HCT116 (cell line): ENCODE measurements at regions not wholly inside any gene's neighbourhood (a gene's known extent, or its start where the extent isn't known, plus 50 kb on each side); places are given as distances from the start of the nearest gene placed in this dataset.
A peak's percentile ranks its signal among the peaks of the same experiment; 100 is the strongest.

ENCODE experiments used
- ATAC-seq: fragments of 200-7000 bp; cut with Tn5 transposase; 2 replicates; pipeline ENCODE4 v1.9.1; 2020; ENCODE audit warnings: mild to moderate bottlenecking, moderate library complexity
- BruUV-seq: library from RNA; stranded (reverse); fragments of 400-500 nt; replicated peaks from 2 replicates; lab custom pipeline; 2021; lab: Mats Ljungman, UMichigan
- CTCF ChIA-PET: fragments of 300-600 bp; sonication (Branson Sonifier 250); formaldehyde crosslinking; loops from one replicate; lab custom pipeline; 2021; ENCODE audit warnings: antibody characterized with exemption; lab: Charles Lee
- POLR2A ChIA-PET: fragments of 300-600, 350-600 bp; sonication (Branson Sonifier 250); formaldehyde crosslinking; loops from one replicate; lab custom pipeline; 2021; ENCODE audit warnings: antibody characterized with exemption; lab: Charles Lee
- RAD21 ChIA-PET, 2 experiments: fragments of 300-600 bp; sonication (Branson Sonifier 250); formaldehyde crosslinking; loops; one replicate each; lab custom pipeline; 2023; ENCODE audit warnings: low total read pairs in 2 of 2; ENCODE audit not compliant: uncharacterized antibody in 2 of 2, unreplicated experiment in 2 of 2, low non-redundant PET in 1 of 2; lab: Charles Lee
- DNase-seq: peaks from one replicate; pipeline ENCODE4 v3.0.0-alpha.2; 2010; ENCODE audit warnings: low read depth, low spot score
- H2AFZ ChIP-seq: fragments of 200-600 bp; shearing (Covaris generic), sonication (generic); 2 replicates; pipeline ENCODE4 v1.6.1; 2017; ENCODE audit warnings: low read depth, mixed run types, mixed read lengths, antibody characterized with exemption, low read length; ENCODE audit not compliant: poor library complexity, severe bottlenecking
- H3K27ac ChIP-seq: 2 replicates; pipeline ENCODE4 v1.5.1; 2012; ENCODE audit warnings: low read depth, low read length
- H3K27me3 ChIP-seq: fragments of 200-600 bp; sonication (generic); 2 replicates; pipeline ENCODE4 v1.6.1; 2016; ENCODE audit warnings: mixed run types, low read length, mixed read lengths; ENCODE audit not compliant: insufficient read depth
- H3K36me3 ChIP-seq, 2 experiments: fragments of 200-500 bp in 1 of 2; fragments of 200-600 bp in 1 of 2; sonication (Bioruptor generic) in 1 of 2; sonication (generic) in 1 of 2; 2 replicates each; pipeline versions ENCODE4 v1.5.1 to v1.6.1; 2014 to 2016; ENCODE audit warnings: low read length in 2 of 2, inconsistent platforms in 1 of 2, mixed read lengths in 1 of 2, mixed run types in 1 of 2; ENCODE audit not compliant: insufficient read depth in 2 of 2, control insufficient read depth in 1 of 2
- H3K4me1 ChIP-seq, 2 experiments: fragments of 200-600 bp in 1 of 2; sonication (generic) in 1 of 2; 2 replicates each; pipeline versions ENCODE4 v1.5.1 to v1.6.1; 2012 to 2017; ENCODE audit warnings: low read length in 2 of 2, inconsistent platforms in 1 of 2, mild to moderate bottlenecking in 1 of 2, mixed read lengths in 1 of 2, mixed run types in 1 of 2, moderate library complexity in 1 of 2; ENCODE audit not compliant: insufficient read depth in 2 of 2, control insufficient read depth in 1 of 2
- H3K4me2 ChIP-seq: fragments of 200-600 bp; sonication (generic); 2 replicates; pipeline ENCODE4 v1.6.1; 2017; ENCODE audit warnings: mixed run types, low read length, mixed read lengths
- H3K4me3 ChIP-seq, 2 experiments: fragments of 200-600 bp in 1 of 2; sonication (generic) in 1 of 2; replicated peaks in 1 of 2; 2 replicates each; pipeline ENCODE4 v1.5.1; 2011 to 2016; ENCODE audit warnings: low read length in 2 of 2, control low read depth in 1 of 2, low read depth in 1 of 2, mild to moderate bottlenecking in 1 of 2, mixed read lengths in 1 of 2, mixed run types in 1 of 2
- H3K79me2 ChIP-seq: fragments of 200-600 bp; sonication (generic); 2 replicates; pipeline ENCODE4 v1.6.1; 2017; ENCODE audit warnings: mild to moderate bottlenecking, mixed run types, low read length, moderate library complexity, mixed read lengths; ENCODE audit not compliant: insufficient read depth
- H3K9ac ChIP-seq: fragments of 200-600 bp; sonication (generic); 2 replicates; pipeline ENCODE4 v1.6.1; 2016; ENCODE audit warnings: low read length, mixed read lengths
- H3K9me2 ChIP-seq: fragments of 200-600 bp; sonication (generic), shearing (Covaris generic); 2 replicates; pipeline ENCODE4 v1.6.1; 2017; ENCODE audit warnings: mixed run types, mild to moderate bottlenecking, moderate library complexity; ENCODE audit not compliant: insufficient read depth
- H3K9me3 ChIP-seq, 2 experiments: fragments of 200-500 bp in 1 of 2; fragments of 200-600 bp in 1 of 2; sonication (Bioruptor generic) in 1 of 2; sonication (generic) in 1 of 2; 2 replicates each; pipeline ENCODE4 v1.6.1; 2014 to 2017; ENCODE audit warnings: low read length in 2 of 2, mixed read lengths in 2 of 2, inconsistent platforms in 1 of 2, low read depth in 1 of 2, mild to moderate bottlenecking in 1 of 2, mixed run types in 1 of 2, moderate library complexity in 1 of 2; ENCODE audit not compliant: control insufficient read depth in 1 of 2, insufficient read depth in 1 of 2
- H4K20me1 ChIP-seq: fragments of 200-600 bp; sonication (generic), shearing (Covaris generic); 2 replicates; pipeline ENCODE4 v1.6.1; 2017; ENCODE audit warnings: mixed run types, mild to moderate bottlenecking, moderate library complexity; ENCODE audit not compliant: insufficient read depth
- EGR1 ChIP-seq: IDR thresholded peaks from 2 replicates; pipeline ENCODE4 v1.6.1; 2012; ENCODE audit warnings: low read depth
- FOSL1 ChIP-seq: IDR thresholded peaks from 2 replicates; pipeline ENCODE4 v1.6.1; 2012; ENCODE audit warnings: low read depth
- POLR2A ChIP-seq: IDR thresholded peaks from 2 replicates; pipeline ENCODE4 v1.7.0; 2011; ENCODE audit warnings: borderline replicate concordance; ENCODE audit not compliant: insufficient read depth, insufficient read length; ENCODE audit errors: extremely low read depth
- SP1 ChIP-seq: IDR thresholded peaks from 2 replicates; pipeline ENCODE4 v1.6.1; 2012; ENCODE audit warnings: low read depth
- TCF7L2 ChIP-seq: IDR thresholded peaks from 2 replicates; pipeline ENCODE4 v1.7.0; 2011; ENCODE audit warnings: borderline replicate concordance, inconsistent platforms; ENCODE audit not compliant: insufficient read depth, insufficient read length; ENCODE audit errors: extremely low read depth
- YY1 ChIP-seq: IDR thresholded peaks from 2 replicates; pipeline ENCODE4 v1.6.1; 2011; ENCODE audit warnings: low read length, low read depth, moderate library complexity, mild to moderate bottlenecking; ENCODE audit not compliant: insufficient replicate concordance; ENCODE audit errors: extremely low read depth
- ZBTB33 ChIP-seq: IDR thresholded peaks from 2 replicates; pipeline ENCODE4 v1.6.1; 2011; ENCODE audit warnings: mild to moderate bottlenecking, low read length, moderate library complexity; ENCODE audit not compliant: insufficient replicate concordance; ENCODE audit errors: extremely low read depth
- intact Hi-C: fragments of 100-400 bp; cut with micrococcal nuclease; formaldehyde crosslinking; loops from 2 replicates; pipeline ENCODE4 v1.10.0; 2022
- TF ChIP-seq, protein P1 (sequence below): IDR thresholded peaks from 2 replicates; pipeline ENCODE4 v1.6.1; 2012; ENCODE audit warnings: low read depth

DNA sequence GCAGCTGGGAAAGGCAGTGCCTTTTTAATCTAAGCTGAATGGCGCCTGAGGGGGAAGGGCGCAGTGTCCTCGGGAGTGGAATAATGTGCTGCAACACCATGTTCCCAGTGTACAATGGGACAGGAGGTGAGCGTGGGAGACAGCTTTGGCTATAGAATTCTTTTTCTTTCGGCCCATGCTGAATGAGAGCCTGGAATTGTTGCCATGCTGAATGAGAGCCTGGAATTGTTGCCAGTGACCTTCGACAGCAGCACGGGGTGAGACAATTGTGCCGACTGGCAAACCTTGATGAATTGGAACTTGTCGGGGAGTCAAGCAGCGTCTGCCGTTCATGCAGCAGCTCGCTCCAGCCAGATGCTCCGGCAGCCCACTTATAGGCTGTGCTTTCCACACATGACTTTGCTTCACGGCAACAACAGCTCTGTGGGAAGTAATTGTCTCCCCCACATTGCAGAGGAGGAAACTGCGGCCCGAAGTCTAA, 141.4 kb upstream of the E2F8 start (continued):
- TF ChIP-seq ZBTB33: no peak
- TF ChIP-seq, all 23 proteins: peak for 0

DNA sequence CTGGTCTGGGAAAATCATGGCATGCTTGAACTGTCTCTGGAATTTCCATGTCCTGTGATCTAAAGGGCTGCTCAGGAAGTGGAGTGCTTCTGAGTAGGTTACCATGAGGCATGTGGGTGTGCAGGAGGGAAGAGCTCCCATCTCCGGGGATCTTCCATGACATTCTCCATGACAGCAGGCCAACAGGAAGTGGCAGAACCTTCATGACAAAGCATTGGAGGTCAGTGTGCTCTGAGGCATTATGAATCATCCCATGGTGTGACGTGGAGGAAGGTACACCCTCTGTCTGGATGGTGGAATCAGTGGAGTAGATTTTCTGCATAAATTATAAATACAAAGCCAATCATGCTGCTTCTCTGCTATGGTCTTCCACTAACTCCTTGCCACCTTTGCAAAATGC, 139.6 kb upstream of the E2F8 start:
- Histone ChIP-seq H3K9ac (no peak overlapping the region), H3K4me2 (peak overlapping the region; percentile 19), H3K9me2 (no peaks in the 10 kb centered on the region), H3K4me1 (peaks cover 0 to 9% of the 10 kb centered on the region in 2 experiments; a peak in 2 of 4 replicates), H3K9me3 (no peaks in the 10 kb centered on the region), H3K27ac (no peak overlapping the region), H2AFZ (no peak overlapping the region), H3K79me2 (no peaks in the 10 kb centered on the region), H3K27me3 (peaks cover 42% of the 10 kb centered on the region), H3K4me3 (no peak overlapping the region), H4K20me1 (no peaks in the 10 kb centered on the region), H3K36me3 (no peaks in the 10 kb centered on the region)
- no TSS peak for BruUV-seq
- DNase-seq (peak; percentile 29), ATAC-seq (peak; percentile 64; the same call in 1 of the 2 replicates)
- intact Hi-C loops: no loop called here
- TF ChIP-seq YY1: no peak
- no peak for TF ChIP-seq POLR2A
- TF ChIP-seq SP1: 0 out of 2 replicates have a peak, but pooled peaks have one; percentile 20
- TF ChIP-seq FOSL1: 0 out of 2 replicates have a peak, but pooled peaks have one; percentile 25
- RAD21 ChIA-PET: no interaction called here
- POLR2A ChIA-PET: no interaction called here
- CTCF ChIA-PET: no interaction called here

GRCh38 chr11:19379465-19379864, 138.7 kb upstream of the E2F8 start:
- Histone ChIP-seq H3K4me1 (peaks cover 0 to 9% of the 10 kb centered on the region in 2 experiments; a peak in 2 of 4 replicates), H3K9me2 (no peaks in the 10 kb centered on the region), H3K27ac (no peak overlapping the region), H3K4me3 (no peak overlapping the region), H3K79me2 (no peaks in the 10 kb centered on the region), H3K9ac (no peak overlapping the region), H3K9me3 (no peaks in the 10 kb centered on the region), H2AFZ (no peak overlapping the region), H3K36me3 (no peaks in the 10 kb centered on the region), H4K20me1 (no peaks in the 10 kb centered on the region), H3K27me3 (peaks cover 41% of the 10 kb centered on the region), H3K4me2 (no peak overlapping the region)
- TF ChIP-seq SP1 (no peak), EGR1 (no peak), TCF7L2 (no peak)
- TF ChIP-seq, protein P1, sequence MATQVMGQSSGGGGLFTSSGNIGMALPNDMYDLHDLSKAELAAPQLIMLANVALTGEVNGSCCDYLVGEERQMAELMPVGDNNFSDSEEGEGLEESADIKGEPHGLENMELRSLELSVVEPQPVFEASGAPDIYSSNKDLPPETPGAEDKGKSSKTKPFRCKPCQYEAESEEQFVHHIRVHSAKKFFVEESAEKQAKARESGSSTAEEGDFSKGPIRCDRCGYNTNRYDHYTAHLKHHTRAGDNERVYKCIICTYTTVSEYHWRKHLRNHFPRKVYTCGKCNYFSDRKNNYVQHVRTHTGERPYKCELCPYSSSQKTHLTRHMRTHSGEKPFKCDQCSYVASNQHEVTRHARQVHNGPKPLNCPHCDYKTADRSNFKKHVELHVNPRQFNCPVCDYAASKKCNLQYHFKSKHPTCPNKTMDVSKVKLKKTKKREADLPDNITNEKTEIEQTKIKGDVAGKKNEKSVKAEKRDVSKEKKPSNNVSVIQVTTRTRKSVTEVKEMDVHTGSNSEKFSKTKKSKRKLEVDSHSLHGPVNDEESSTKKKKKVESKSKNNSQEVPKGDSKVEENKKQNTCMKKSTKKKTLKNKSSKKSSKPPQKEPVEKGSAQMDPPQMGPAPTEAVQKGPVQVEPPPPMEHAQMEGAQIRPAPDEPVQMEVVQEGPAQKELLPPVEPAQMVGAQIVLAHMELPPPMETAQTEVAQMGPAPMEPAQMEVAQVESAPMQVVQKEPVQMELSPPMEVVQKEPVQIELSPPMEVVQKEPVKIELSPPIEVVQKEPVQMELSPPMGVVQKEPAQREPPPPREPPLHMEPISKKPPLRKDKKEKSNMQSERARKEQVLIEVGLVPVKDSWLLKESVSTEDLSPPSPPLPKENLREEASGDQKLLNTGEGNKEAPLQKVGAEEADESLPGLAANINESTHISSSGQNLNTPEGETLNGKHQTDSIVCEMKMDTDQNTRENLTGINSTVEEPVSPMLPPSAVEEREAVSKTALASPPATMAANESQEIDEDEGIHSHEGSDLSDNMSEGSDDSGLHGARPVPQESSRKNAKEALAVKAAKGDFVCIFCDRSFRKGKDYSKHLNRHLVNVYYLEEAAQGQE: no peak
- ChIA-PET RAD21 (no interaction called here), CTCF (no interaction called here), POLR2A (no interaction called here)
- peak; percentile 55; the same call in 1 of the 2 replicates for ATAC-seq
- no peak for DNase-seq
- intact Hi-C loops: no loop called here
- no TSS peak for BruUV-seq
